SK-N-SH treated with all-trans-retinoic acid at 6 μM for 48 hours (cell line): ENCODE measurements at regions not wholly inside any gene's neighbourhood (a gene's known extent, or its start where the extent isn't known, plus 50 kb on each side); places are given as distances from the start of the nearest gene placed in this dataset.

ENCODE experiments used
- ATAC-seq: fragments of 200-7000 bp; cut with Tn5 transposase; 3 replicates; pipeline ENCODE4 v1.9.1; 2020; ENCODE audit warnings: mild to moderate bottlenecking, moderate library complexity
- ARNTL ChIP-seq: fragments of 450-650 bp; formaldehyde crosslinking; IDR thresholded peaks from 2 replicates; pipeline ENCODE4 v1.5.0; 2020; ENCODE audit warnings: low read depth, mild to moderate bottlenecking, moderate library complexity, borderline replicate concordance
- CREB5 ChIP-seq: fragments of 250-450 bp; sonication (Bioruptor Pico); IDR thresholded peaks from 2 replicates; pipeline ENCODE4 v1.5.1; 2020; ENCODE audit warnings: low read depth, mild to moderate bottlenecking, moderate library complexity
- CSRNP3 ChIP-seq: fragments of 250-450 bp; sonication (Bioruptor Pico); IDR thresholded peaks from 2 replicates; pipeline ENCODE4 v1.5.1; 2021; ENCODE audit warnings: mild to moderate bottlenecking, moderate library complexity
- ESRRG ChIP-seq: fragments of 250-450 bp; sonication (Bioruptor Pico); IDR thresholded peaks from 2 replicates; pipeline ENCODE4 v1.6.1; 2021; ENCODE audit warnings: mild to moderate bottlenecking
- GLIS3 ChIP-seq: fragments of 250-450 bp; sonication (Bioruptor Pico); IDR thresholded peaks from 2 replicates; pipeline ENCODE4 v1.5.0; 2020; ENCODE audit warnings: mild to moderate bottlenecking, moderate library complexity
- OSR1 ChIP-seq: fragments of 250-450 bp; sonication (Bioruptor Pico); IDR thresholded peaks from 2 replicates; pipeline ENCODE4 v1.8.0; 2022; ENCODE audit warnings: moderate library complexity, mild to moderate bottlenecking, inconsistent platforms
- POU6F1 ChIP-seq: fragments of 250-450 bp; sonication (Bioruptor Pico); IDR thresholded peaks from 2 replicates; pipeline ENCODE4 v1.8.0; 2021; ENCODE audit warnings: low read depth, mild to moderate bottlenecking, moderate library complexity, borderline replicate concordance
- PPARA ChIP-seq: fragments of 250-450 bp; sonication (Bioruptor Pico); IDR thresholded peaks from 2 replicates; pipeline ENCODE4 v1.5.0; 2020; ENCODE audit warnings: mild to moderate bottlenecking, borderline replicate concordance
- RARB ChIP-seq: fragments of 250-450 bp; sonication (Bioruptor Pico); IDR thresholded peaks from 2 replicates; pipeline ENCODE4 v1.8.0; 2021; ENCODE audit warnings: mild to moderate bottlenecking, moderate library complexity
- SNAI2 ChIP-seq: fragments of 250-450 bp; sonication (Bioruptor Pico); IDR thresholded peaks from 2 replicates; pipeline ENCODE4 v1.5.0; 2020; ENCODE audit warnings: mild to moderate bottlenecking, moderate library complexity
- TCF4 ChIP-seq: fragments of 250-450 bp; sonication (Bioruptor Pico); IDR thresholded peaks from 2 replicates; pipeline ENCODE4 v1.8.0; 2021; ENCODE audit warnings: mild to moderate bottlenecking, moderate library complexity, borderline replicate concordance
- TOX ChIP-seq: fragments of 250-450 bp; sonication (Bioruptor Pico); IDR thresholded peaks from 2 replicates; pipeline ENCODE4 v1.8.0; 2021; ENCODE audit warnings: mild to moderate bottlenecking, moderate library complexity, borderline replicate concordance
- TSHZ2 ChIP-seq: fragments of 250-450 bp; sonication (Bioruptor Pico); IDR thresholded peaks from 2 replicates; pipeline ENCODE4 v1.5.0; 2020; ENCODE audit warnings: mild to moderate bottlenecking, moderate library complexity
- ZC3H10 ChIP-seq: fragments of 250-450 bp; sonication (Bioruptor Pico); IDR thresholded peaks from 2 replicates; pipeline ENCODE4 v1.5.1; 2021; ENCODE audit warnings: mild to moderate bottlenecking, moderate library complexity
- ZNF8 ChIP-seq: fragments of 450-650 bp; formaldehyde crosslinking; IDR thresholded peaks from 2 replicates; pipeline ENCODE4 v1.5.0; 2020; ENCODE audit warnings: mild to moderate bottlenecking, moderate library complexity

- no peak for TF ChIP-seq ZNF8 (CRISPR knock-in tag)
- TF ChIP-seq OSR1 = no peak
- TF ChIP-seq SNAI2 (CRISPR knock-in tag) = no peak
- no peak for TF ChIP-seq TOX (CRISPR knock-in tag)
- TF ChIP-seq POU6F1 (CRISPR knock-in tag) = no peak
- no peak for TF ChIP-seq ZC3H10
- TF ChIP-seq CREB5 = no peak
Measured at GRCh38 chr6:119738425-119738824, 388.9 kb upstream of the MAN1A1 start.

GRCh38 chr6:119736296-119737021 lies 386.9 kb upstream of the MAN1A1 start:
- no peak for ATAC-seq

More at GRCh38 chr6:119738425-119738824, 388.9 kb upstream of the MAN1A1 start:
- peak; percentile 72 for ATAC-seq

GRCh38 chr6:119735530-119735929 lies 386.0 kb upstream of the MAN1A1 start:
- no peak for ATAC-seq
- TF ChIP-seq ARNTL (CRISPR knock-in tag) = no peak
- TF ChIP-seq CREB5 = no peak
- no peak for TF ChIP-seq TOX (CRISPR knock-in tag)
- no peak for TF ChIP-seq TCF4 (CRISPR knock-in tag)
- no peak for TF ChIP-seq GLIS3 (CRISPR knock-in tag)
- no peak for TF ChIP-seq CSRNP3
- no peak for TF ChIP-seq ESRRG
- no peak for TF ChIP-seq RARB (CRISPR knock-in tag)
- no peak for TF ChIP-seq POU6F1 (CRISPR knock-in tag)

More at GRCh38 chr6:119736296-119737021, 386.9 kb upstream of the MAN1A1 start:
- no peak for TF ChIP-seq CREB5
- no peak for TF ChIP-seq GLIS3 (CRISPR knock-in tag)
- no peak for TF ChIP-seq PPARA (CRISPR knock-in tag)
- TF ChIP-seq ZNF8 (CRISPR knock-in tag) = no peak
- TF ChIP-seq TSHZ2 (CRISPR knock-in tag) = no peak
- no peak for TF ChIP-seq OSR1
